Activated CD4-positive, alpha-beta T cell treated with anti-CD3 and anti-CD28 coated beads, Interleukin-2, Interleukin-4, amounts not matched to agents 100 ng/mL and 50 ng/mL, durations not matched to agents 16 hours and 8 hours (primary cell): ENCODE measurements at regions not wholly inside any gene's neighbourhood (a gene's known extent, or its start where the extent isn't known, plus 50 kb on each side); places are given as distances from the start of the nearest gene placed in this dataset.

Source experiments
- DNase-seq: peaks from one replicate; pipeline ENCODE4 v3.0.0-alpha.2; 2020; ENCODE audit warnings: low spot score

- DNase-seq, result no peak
These were observed 604.8 kb upstream of the SEL1L start for GRCh38 chr14:82138431-82138830.

DNA sequence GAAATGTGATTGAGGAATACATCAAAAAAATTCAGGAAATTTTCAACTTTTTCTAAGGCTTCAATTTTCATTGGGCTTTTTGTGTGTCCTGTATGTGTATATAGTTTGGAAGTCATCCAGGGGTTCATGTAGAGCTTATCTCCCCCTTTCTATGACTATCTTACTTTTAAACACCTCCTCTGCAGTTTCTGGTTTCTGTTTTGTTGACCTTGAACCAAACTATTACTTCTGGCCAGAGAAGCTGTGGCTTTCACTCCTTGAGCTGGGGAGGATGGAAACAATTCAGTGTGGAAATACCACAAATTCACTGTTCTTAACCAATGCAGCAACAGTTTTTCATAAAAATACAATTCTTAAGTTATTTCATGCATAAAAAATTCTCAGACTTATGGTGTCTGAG is 613.2 kb upstream of the SEL1L start:
- DNase-seq, result no peak

DNA sequence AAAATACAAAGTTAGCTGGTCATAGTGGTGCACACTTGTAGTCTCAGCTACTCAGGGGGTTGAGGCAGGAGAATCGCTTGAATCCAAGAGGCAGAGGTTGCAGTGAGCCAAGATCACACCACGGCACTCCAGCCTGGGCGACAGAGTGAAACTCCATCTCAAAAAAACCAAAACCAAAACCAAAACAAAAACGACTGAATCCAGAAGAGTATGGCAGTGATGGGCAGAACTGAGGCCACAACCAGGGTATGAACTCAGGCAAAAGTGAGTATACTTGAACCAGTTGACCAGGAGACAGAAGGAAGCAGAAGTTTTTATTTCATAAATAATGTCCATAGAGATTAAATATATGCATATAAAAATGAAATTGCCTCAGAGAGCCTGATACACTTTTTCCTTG is 620.0 kb upstream of the SEL1L start:
- DNase-seq, result no peak

- no peak for DNase-seq
These were observed 626.0 kb upstream of the SEL1L start for GRCh38 chr14:82159624-82160023.

DNA sequence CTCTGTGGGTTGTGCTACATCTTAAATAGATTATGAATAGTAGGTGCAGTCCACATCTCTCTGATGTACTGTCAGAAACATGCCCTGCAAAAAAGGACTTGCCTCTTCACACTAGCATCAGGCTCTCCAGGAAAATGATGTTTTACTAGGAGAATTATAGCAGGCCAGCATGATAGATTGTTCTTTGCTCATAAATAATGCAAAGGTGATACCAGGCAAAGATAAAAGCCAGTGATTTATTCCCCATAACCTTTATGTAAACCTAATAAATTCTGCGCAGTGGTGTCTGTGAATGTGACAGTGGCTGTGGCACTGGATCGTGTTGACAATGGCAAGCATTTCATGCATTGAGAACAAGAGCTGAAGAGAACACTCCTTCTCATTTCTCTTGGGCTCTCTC is 646.5 kb upstream of the SEL1L start:
- no peak for DNase-seq

- DNase-seq, result no peak
These were observed 649.0 kb upstream of the SEL1L start for GRCh38 chr14:82182646-82183045.

DNA sequence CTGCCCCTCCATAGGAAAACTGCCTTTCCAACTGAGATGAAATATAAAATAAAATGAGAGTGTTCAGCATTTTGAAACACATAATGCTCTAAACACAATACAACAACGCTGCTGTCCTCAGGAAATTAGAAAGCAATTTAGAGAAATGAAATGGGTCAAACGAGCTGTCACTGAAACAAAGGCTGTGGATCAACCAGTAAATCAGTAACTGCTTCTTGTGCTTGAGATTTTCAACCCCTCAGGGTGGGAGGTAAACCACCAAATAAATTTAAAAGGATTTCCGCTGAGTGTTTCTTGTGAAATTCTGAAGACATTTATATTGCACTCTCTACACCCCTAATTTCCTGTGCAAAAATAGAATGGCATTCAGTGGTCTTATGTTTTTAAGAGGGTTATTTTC is 657.1 kb upstream of the SEL1L start:
- DNase-seq, result no peak

DNA sequence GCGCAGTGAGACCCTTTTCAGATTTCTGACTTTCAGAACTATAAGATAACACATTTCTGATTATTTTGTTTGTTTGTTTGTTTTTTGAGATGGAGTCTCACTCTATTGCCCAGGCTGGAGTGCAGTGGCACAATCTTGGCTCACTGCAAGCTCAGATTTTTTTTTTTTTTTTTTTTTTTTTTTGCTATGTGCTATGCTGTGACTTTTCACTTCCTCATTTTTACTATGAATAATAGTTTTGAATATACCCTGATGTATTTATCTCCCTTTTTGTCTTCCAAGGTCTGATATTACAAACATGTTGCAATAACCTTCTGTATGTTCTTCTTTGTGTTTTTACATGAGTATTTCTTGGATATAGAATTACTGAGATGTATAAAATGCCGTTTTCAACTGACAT is 658.7 kb upstream of the SEL1L start:
- no peak for DNase-seq

GRCh38 chr14:82223276-82223675 is 689.6 kb upstream of the SEL1L start:
- no peak for DNase-seq

DNA sequence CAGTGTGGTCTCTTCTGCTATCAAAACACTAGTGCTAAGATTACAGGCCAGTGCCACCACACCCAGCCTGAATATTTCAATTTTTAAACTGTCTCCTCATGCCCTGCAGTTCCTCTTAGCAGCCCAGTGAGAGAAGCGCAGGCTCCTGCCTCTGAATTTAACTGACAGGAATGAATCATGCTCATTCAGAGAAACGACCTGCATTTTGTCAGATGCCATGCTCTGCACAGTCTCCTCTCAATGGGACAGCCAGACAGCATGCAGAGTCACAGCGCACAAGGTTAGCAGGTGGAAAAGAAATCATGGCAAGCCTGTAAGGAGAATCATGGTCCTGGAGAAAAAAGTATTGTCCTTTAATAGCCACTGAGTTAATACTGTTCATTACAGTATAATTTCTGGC is 691.0 kb upstream of the SEL1L start:
- DNase-seq, result no peak

GRCh38 chr14:82230748-82231147 is 697.1 kb upstream of the SEL1L start:
- DNase-seq, result no peak

DNA sequence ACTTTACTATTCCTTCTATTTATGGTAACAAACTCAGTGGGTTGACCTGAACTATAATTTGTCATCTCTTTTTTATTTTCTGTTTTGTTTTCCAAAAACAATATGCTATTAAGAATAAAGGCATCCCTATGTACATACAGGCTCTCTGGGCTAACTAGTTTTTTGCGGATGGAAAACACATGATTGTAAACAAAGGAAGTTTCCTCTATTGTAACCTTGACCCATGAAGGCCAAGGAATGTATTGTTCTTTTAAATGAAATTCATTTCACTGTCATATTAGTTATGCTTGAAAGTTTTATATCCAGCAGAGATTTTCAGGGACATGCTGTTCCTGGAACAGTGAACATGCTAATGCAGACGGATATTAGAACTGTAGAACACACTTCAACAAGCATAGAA is 705.0 kb upstream of the SEL1L start:
- no peak for DNase-seq

DNA sequence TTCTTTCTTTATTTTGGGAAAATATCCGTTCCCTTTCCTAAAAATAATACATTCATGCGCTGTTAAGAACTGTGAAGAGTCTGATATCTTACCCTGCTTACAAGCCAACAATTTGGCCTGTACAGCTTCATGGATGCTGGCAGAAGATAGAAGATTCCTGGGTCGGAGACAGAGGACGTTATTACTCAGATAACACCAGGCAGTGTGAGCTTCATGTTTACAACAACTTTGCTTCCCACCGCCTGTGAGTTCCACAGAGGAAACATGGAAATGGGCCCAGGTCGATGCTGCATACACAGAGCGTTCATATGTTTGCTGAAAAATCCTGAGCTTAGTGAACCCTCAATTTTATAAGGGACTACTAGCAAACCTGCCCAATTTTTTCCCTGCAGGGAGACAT is 705.6 kb upstream of the SEL1L start:
- DNase-seq, result no peak

- DNase-seq, result no peak
These were observed 711.1 kb upstream of the SEL1L start for GRCh38 chr14:82244791-82245190.

DNA sequence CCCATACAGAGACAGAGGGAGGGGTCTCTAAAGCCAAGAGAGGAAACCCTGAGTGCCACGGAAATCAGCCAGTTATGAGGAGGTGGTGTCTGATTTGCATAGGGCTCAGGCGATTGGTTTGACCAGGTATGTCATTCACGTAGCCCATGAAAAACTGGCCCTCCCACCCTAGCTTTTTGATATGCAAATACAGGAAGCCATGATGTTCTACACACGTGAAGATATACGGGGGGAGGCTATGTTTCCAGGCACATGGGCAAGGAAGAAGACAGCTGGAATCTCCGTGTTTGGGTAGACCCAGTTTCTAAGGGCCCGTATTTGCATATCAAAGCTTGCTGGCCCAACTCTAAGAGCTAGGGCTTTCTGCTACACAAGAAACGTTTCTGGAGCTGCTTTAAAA is 717.8 kb upstream of the SEL1L start:
- no peak for DNase-seq

GRCh38 chr14:82270286-82270685 is 736.6 kb upstream of the SEL1L start:
- DNase-seq, result no peak

GRCh38 chr14:82298811-82299210 is 765.2 kb upstream of the SEL1L start:
- no peak for DNase-seq

DNA sequence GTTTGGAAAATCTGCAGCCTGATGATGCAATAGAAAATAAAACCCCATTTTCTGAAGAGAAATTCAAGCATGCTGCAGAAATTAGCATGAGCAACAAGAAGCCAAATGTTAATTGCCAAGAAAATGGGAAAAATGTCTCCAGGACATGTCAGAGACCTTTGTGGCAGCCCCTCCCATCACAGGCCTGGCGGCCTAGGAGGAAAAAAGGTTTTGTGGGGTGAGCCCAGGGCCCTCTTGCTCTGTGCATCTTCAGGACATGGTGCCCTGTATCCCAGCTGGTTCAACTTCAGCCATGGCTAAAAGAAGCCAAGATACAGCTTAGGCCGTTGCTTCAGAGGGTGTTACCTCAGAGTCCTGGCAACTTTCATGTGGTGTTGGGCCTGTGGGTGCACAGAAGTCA is 775.5 kb upstream of the SEL1L start:
- DNase-seq, result no peak

GRCh38 chr14:82313889-82314288 is 780.2 kb upstream of the SEL1L start:
- no peak for DNase-seq

DNA sequence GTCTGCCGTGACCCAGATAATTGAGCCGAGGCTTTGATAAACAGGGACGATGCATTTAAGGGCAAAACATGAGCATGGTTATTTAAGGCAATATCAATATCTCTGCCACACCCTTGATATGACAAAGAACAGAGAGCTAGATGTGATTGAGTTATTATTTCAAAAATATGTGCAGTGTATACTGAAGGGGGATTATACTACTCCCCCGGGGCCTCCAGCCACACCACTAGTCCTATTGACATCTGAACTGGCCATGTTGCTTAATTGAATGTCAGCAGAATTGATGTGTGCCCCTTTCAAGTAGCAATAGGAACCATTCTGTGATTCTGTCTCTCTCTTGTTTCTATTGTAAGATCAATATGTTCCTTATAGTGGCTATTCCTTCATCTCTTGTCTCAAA is 794.8 kb upstream of the SEL1L start:
- DNase-seq, result no peak

GRCh38 chr14:82341261-82341810 is 807.7 kb upstream of the SEL1L start:
- DNase-seq, result no peak

DNA sequence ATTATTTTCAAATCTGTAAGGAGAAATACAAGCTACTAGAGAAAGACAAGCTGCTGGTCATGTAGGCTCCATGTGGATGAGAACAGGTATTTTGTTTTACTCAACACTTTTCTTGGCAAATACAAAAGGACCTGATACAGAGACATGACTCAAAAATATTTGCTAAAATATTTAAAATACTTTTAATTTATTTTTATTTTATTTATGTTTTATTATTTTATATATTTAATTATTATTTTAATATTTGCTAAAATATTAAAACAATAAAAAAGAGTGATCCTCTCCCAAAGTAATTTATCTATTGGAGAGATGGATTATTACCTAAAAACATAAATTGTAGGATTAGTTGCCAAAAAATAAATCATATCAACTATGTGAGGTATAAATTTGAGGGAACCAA is 808.9 kb upstream of the SEL1L start:
- DNase-seq, result no peak

DNA sequence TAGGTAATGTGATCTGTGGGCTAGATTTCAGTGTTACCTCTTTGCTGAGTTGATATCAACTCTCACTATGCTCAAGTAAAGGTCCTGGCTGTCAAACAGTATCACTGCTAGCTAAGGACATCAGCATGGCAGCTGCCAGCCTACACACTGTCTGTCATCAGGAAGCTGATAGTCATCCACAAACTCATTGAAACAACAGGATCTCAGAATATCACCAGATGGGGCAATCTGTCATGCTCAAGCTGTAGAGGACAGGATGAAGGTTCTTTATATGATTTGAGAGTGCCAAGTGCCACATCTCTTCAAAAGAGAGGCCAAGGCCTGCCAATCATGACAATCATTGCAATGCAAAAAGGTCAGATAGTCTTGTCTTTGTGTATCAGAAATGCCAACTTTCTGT is 811.5 kb upstream of the SEL1L start:
- DNase-seq, result no peak

DNA sequence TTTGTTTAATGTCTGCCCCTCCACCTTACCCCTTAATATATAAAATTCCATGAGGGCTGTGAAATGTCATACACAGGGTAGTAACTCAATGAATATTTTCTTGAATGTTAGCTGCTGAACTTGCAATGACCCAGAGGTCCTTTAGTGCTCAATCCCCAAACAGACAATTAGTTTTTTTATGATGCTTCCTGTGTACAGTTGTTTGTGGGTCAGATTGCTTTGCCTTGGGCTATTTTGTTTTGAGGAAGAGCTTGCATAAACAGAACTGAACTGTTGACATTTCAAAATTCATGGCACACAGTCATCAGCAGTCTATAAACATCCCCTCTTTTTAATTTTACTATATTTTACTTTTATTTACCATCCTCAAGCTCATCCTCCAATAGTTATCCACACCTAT is 820.5 kb upstream of the SEL1L start:
- DNase-seq, result no peak

DNA sequence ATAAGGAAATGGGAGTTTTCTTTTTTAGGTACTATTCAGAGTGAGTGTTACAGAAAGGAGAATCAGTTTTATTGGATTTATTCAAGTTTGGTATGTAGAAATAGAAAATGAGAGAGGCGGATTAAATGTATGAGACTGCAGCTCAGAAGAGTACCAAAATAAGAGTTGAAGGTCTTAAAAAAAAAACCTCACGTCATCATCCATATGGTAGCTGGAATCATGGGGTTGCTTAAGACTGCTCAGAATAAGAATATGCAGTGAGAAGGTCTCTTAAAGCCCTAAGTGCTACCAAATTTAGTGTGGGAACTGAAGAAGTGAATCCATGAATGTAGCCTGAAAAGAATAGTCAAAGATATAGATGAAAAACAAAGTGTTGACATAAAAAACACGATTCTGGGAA is 825.5 kb upstream of the SEL1L start:
- no peak for DNase-seq
